Activated CD8-positive, alpha-beta memory T cell treated with anti-CD3 and anti-CD28 coated beads, Interleukin-2, amount 50 U/mL, for 48 hours (primary cell): ENCODE measurements at regions not wholly inside any gene's neighbourhood (a gene's known extent, or its start where the extent isn't known, plus 50 kb on each side); places are given as distances from the start of the nearest gene placed in this dataset.
"Not testable (repeated sequence)": the region's sequence is repeated elsewhere in the genome, so short reads cannot be mapped to it uniquely, and the experiment has no call there.

ENCODE experiments used
- DNase-seq: peaks from one replicate; pipeline ENCODE4 v3.0.0-alpha.2; 2020

- no peak for DNase-seq
Observed at GRCh38 chr3:164741869-164742268, 336.4 kb downstream of the SI start.

DNA sequence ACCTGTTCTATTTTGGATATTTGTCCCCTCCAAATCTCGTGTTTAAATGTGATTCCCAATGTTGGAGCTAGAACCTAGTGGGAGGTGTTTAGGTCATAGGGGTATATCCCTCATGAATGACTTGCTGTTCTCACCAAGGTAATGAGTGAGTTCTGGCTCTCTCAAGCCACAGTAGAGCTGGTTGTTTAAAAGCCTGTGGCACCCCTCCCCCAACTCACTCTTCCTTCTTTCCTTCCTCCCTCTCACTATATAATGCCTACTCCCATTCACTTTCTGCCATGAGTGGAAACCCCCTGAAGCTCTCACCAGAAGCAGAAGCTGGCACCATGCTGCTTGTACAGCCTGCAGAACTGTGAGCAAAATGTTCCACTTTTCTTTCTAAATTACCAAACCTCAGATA, 341.1 kb downstream of the SI start:
- no peak for DNase-seq

DNA sequence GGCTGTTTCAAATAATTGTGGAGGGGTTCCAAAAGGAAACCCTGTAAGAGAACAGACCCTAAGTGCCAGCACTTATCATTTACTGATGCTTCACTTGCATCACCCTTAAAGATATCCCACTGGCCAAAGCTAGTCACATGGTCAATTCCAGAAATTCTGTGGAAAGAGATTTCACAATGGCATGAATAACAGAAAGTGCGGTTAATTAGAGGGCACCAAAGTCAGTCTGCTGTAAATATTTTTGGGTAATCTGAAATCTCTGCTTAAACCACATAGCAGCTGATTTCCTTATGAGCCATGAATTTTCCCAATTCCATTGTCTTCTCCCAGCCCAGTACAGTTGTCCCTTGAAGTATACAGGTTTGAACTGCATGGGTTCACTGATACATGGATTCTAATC, 346.1 kb downstream of the SI start:
- DNase-seq, result no peak

- DNase-seq, result no peak
Observed at GRCh38 chr3:164730815-164731360, 347.4 kb downstream of the SI start.

DNA sequence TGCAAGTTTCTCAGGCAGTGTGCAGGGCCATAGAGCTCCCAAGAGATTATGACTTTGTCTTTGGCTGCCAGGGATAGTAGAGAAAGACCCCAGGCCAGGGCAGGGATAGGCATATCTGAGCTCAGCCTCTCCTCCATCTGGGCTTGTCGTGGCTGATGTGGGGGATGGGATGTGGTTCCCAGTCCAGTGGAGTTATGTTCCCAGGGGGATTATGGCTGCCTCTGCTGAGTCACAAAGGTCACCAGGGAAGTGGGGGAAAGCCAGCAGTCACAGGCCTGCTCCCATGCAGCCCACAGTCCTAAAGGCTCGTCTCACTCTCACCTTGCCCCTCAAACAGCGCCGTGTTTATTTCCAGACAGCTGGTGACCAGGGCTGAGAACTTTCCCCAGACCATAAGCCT, 354.9 kb downstream of the SI start:
- DNase-seq, result no peak

DNA sequence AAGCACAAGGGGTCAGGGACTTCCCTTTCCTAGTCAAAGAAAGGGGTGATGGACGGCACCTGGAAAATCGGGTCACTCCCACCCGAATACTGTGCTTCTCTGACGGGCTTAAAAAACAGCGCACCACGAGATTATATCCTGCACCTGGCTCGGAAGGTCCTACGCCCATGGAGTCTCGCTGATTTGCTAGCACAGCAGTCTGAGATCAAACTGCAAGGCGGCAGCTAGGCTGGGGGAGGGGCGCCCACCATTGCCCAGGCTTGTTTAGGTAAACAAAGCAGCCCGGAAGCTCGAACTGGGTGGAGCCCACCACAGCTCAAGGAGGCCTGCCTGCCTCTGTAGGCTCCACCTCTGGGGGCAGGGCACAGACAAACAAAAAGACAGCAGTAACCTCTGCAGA, 375.5 kb downstream of the SI start:
- not testable (repeated sequence) for DNase-seq

DNA sequence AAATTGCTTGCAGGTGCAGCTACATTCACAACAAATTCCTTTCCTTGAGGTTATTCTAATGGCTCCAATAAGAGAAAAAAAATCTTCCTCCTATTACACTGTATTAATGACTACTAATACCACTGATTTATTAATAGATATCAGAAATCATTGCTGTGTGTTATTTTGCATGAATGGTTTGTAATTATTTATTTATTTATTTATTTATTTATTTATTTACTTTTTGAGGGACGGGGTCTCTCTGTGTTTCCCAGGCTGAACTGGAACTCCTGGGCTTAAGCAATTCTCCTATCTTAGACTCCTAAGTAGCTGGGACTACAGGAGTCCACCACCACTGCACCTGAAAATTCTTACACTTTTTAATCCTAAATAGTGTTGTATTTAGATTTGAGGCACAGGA, 390.4 kb downstream of the SI start:
- no peak for DNase-seq

DNA sequence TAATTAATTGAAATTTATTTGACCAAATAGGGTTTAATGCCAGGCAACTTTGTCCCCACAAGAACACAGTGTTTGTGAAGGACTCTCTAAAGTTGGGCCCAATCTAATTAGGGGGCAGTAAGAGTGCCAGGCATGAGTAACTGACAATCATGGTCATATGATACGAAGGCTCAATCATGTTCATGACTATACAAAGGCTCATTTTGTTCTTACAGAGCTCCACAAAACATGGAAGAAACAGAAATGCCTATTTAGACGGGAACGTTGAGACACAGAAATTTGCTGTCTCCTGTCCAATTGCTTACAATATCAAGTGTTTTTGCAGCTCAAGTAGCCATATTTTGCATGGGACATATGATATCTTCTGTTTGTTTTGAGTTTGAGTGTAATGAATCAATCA, 391.1 kb downstream of the SI start:
- no peak for DNase-seq

DNA sequence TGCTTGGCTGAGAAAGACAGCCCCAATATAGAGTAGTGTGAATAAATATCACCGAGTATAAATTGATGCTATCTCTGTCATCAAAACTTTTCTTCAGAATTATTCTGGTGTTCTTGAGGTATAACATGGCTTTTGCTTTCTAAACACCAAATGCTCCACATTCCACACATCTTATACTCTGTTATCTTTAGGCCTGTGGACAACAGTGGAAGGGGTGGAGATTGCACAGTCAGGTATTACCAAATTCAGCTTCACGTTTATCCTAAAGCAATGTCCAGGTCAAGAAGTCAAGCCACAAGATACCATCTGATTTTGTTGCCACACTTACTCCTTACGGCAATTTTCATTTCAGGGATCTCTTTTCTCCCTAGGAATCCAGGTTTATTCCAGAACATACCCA, 394.8 kb downstream of the SI start:
- no peak for DNase-seq

DNA sequence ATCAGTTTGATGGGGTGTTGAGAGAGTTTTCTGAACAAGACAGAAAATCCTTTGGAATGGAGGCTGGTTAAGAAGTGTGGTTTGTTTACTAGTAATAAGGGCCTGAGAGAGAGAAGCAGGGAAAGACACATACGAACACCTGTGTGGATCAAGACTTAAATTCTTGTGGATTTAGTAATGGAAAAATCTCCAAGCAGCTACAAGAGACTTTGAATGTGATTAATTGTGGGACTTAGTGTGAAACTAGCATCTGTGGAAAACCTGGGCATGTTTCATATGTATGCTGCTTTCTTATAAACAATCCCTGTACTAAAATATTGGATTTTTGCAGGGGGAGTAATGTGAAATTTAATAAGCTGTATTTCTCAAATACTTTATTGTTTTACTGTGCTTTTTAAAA, 399.1 kb downstream of the SI start:
- no peak for DNase-seq

GRCh38 chr3:164677317-164677716, 401.0 kb downstream of the SI start:
- no peak for DNase-seq

- no peak for DNase-seq
Observed at GRCh38 chr3:164673738-164674137, 404.6 kb downstream of the SI start.

GRCh38 chr3:164658125-164658524, 420.2 kb downstream of the SI start:
- DNase-seq, result no peak

- no peak for DNase-seq
Observed at GRCh38 chr3:164657631-164658030, 420.7 kb downstream of the SI start.

GRCh38 chr3:164655462-164655861, 422.8 kb downstream of the SI start:
- no peak for DNase-seq

DNA sequence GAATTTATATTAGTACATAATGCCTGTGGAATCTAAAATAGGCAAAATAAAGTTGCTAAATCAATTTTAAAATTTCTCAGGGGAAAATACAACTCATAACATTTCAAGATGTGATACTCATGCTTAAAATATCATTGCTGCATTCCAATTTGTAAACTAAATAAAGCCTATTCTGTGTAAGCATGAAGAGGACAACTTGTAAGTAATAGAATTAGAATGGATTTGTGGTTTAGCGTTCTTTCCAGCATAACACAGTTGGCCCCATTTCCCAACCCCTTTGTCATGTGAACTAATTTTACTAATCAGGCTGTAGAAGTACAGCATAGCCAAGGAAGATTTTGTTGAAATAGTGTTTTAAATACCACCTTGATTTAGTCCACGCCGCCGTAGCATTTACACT, 437.2 kb downstream of the SI start:
- no peak for DNase-seq

GRCh38 chr3:164640591-164640990, 437.7 kb downstream of the SI start:
- no peak for DNase-seq

DNA sequence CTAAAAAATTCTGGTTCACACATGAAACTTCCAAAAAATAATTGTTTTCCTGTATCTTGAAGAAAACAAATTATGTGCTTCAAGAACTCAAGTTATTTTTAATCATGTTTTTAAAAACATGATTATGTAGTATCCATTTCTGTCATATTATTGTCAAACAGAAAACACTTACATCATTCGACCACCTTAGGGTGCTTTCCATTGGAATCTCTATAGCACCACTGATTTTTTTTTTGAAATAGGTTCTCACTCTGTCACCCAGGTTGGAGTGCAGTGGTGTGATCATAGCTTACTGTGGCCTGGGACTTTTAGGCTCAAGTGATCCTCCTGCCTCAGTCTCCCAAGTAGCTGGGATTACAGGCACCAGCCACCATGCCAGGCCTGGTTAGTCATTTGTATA, 457.3 kb downstream of the SI start:
- no peak for DNase-seq

DNA sequence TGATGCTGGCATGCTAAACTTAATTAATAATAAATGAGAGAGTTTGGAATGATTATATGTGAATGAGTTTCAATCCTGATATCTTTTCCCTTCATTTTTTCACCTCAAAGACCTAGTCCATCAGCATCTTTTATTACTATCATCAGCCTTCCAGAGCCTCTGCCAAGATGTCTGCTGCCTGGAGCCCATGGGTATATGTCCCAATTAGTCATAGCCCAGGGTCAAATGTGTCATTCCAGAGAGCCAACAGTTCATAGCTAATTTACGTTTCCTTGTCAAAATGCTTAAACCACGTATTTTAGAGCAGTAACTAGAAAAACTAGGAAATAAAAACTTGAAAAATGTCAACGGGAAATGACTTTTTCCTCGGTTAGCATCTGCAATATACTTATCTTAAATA, 457.9 kb downstream of the SI start:
- no peak for DNase-seq

GRCh38 chr3:164612751-164613150, 465.5 kb downstream of the SI start:
- DNase-seq, result no peak

- DNase-seq, result no peak
Observed at GRCh38 chr3:164608554-164609276, 469.6 kb downstream of the SI start.

DNA sequence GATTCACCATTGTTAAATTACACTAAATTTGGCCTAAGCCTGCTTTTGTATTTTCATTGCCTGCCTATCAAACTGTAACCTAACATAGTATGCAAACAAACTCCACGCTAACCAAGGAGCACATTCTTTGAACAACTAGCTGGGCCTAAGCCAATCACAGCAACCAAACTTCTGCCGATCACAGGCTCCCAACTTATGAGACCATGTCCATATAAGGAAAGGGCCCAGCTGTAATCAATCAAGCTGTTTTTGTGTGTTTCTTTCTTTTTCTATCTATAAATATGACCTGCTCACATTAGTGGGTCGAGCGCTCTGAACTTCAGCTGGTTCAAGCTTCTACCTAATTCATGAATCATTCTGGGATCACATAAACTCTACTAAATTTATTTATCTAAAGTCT, 473.6 kb downstream of the SI start:
- no peak for DNase-seq

GRCh38 chr3:164577667-164578210, 500.6 kb downstream of the SI start:
- DNase-seq, result no peak

DNA sequence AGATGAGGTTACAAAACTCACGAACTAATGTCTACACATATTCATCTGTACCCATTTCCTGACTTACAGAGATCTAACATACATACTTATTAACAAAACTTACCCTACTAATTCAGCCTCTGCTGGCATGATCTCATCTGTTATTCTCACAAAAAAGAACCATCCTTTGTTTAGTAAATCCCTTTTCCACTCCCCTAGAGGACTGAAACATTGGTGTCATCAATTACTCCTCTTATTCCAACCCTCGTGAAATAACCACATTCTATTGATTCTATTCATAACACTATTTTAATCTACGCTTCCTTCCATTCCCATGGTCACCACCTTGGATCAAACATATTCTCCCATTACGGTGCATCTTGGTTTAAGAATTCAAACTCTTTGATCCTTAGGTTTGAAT, 505.9 kb downstream of the SI start:
- DNase-seq, result no peak

GRCh38 chr3:164550857-164551256, 527.4 kb downstream of the SI start:
- no peak for DNase-seq
